Pulmonary artery endothelial cell (primary cell): ENCODE measurements at regions not wholly inside any gene's neighbourhood (a gene's known extent, or its start where the extent isn't known, plus 50 kb on each side); places are given as distances from the start of the nearest gene placed in this dataset.
"Not testable (repeated sequence)": the region's sequence is repeated elsewhere in the genome, so short reads cannot be mapped to it uniquely, and the experiment has no call there.

Source experiments
- DNase-seq: peaks from one replicate; pipeline ENCODE4 v3.0.0-alpha.2; 2011; ENCODE audit warnings: low read depth, low spot score

- no peak for DNase-seq
These were observed 125.7 kb downstream of the ZNF608 start for GRCh38 chr5:124620743-124621142.

DNA sequence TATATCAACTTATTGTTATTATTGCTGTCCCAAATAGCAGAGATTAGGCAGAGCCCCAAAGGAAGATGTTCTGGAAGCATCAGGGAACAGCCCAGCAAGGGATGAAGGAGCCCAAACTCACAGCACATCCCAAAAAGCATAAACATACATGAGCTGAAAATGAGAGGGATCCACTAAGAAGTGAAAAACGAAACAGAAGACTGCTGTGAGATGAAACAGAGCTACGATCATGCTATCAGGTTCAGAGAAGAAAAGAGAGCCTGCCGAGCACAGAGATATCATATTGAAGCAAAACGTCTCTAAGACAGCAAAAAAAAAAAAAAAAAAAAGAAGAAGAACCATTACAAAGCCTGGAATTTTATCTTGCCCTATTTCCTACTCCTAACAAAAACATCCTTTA, 127.3 kb downstream of the ZNF608 start:
- no peak for DNase-seq

DNA sequence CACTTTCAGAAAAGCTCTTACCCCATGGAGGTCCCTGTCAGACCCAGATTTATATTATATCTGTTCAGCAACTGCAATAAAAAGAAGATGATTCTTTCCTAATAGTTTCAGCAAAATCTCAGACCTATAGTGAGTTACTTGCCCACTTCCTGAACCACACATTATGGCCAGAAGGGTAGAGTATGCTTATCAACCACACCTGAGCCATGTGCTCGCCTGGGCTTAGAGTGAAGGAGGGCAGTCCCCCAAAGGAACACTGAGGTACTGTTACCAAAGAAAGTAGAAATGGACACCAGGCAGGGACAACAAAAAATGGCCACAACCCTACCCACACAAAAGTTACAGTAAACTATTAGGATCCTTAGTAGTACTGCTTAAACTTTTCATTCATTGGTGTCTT, 128.7 kb downstream of the ZNF608 start:
- no peak for DNase-seq

GRCh38 chr5:124614836-124615385, 131.5 kb downstream of the ZNF608 start:
- no peak for DNase-seq

DNA sequence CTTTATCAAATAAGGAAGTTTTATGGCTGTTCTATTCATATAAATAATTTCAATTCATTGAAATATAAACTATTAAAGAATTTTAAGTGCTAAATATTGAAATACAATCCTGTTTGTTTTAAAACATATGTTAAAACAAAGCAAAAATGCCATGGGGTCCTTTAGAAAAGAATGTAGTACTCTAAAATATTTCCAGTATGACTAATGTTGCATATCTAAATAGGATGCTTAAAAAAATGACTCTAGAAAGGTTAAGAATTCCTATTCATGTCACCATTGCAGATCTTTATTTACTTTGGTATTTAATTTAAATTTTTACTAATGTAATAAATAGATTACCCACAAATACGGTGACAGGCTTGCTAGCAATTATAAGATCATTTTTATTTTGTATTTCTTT, 132.3 kb downstream of the ZNF608 start:
- DNase-seq, result no peak

- no peak for DNase-seq
These were observed 133.0 kb downstream of the ZNF608 start for GRCh38 chr5:124613273-124613953.

- DNase-seq, result no peak
These were observed 134.4 kb downstream of the ZNF608 start for GRCh38 chr5:124612023-124612422.

DNA sequence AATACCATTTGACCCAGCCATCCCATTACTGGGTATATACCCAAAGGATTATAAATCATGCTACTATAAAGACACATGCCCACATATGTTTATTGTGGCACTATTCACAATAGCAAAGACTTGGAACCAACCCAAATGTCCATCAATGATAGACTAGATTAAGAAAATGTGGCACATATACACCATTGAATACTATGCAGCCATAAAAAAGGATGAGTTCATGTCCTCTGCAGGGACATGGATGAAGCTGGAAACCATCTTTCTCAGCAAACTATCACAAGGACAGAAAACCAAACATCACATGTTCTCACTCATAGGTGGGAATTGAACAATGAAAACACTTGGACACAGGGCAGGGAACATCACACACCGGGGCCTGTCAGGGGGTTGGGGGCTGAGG, 135.2 kb downstream of the ZNF608 start:
- not testable (repeated sequence) for DNase-seq

DNA sequence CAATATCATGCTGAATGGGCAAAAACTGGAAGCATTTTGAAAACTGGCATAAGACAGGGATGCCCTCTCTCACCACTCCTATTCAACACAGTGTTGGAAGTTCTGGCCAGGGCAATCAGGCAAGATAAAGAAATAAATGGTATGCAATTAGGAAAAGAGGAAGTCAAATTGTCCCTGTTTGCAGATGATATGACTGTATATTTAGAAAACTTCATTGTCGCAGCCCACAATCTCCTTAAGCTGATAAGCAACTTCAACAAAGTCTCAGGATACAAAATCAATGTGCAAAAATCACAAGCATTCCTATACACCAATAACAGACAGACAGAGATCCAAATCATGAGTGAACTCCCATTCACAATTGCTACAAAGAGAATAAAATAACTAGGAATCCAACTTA, 136.8 kb downstream of the ZNF608 start:
- not testable (repeated sequence) for DNase-seq

DNA sequence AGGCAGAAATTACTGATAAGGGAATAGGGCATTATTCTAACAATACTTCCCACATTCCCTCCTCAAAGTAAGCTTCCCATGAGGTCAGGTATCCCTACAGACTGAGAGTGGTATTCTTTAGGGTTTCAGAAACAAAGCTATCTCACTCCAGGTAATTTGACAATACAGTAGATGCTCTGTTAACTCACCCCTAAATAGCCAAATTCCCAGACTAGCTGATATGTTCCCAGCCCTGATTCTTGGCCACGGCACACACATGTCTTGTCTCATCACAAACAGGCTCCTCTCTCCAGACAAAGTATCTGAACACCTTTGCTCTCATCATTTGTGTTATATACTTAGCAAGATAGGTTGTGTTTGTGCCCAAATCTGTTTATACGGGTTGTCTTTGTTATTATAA, 139.9 kb downstream of the ZNF608 start:
- DNase-seq, result no peak

DNA sequence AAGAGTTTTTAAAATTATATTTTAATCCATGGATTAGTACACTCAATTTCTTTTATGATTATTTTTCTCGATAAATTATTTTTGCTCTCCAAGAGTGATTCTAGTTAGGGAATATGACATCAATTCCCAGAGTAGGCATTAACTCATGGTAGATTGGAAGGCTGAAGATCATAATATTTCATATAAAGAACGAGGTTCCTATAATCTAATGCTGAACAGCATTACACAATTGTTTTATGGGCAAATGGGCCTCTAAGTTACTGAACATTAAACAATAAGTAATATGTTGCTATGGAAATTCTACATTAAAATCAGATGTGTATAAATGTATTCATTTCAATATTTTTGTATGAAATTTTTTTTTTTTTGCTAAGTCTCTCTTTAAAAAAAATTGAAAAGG, 140.3 kb downstream of the ZNF608 start:
- DNase-seq, result no peak

DNA sequence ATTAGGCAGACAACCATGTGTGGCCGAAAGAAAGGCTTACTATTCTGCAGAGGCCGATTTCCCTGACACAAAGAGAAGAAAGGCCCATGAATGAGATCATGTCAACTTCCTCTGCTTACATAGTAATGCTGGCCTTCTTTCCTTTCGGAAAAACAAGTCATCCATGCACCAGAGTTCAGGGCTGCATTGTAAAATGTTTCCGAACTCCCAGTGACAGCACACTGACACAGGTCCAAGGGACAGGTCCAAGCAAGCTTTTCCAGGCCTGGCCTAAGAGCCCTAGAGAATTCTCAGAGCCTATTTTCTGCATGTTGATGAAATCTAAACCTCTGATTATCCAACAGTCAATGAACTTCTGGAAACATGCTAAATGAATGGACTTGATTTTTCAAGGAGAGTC, 140.9 kb downstream of the ZNF608 start:
- DNase-seq, result peak; percentile 89

DNA sequence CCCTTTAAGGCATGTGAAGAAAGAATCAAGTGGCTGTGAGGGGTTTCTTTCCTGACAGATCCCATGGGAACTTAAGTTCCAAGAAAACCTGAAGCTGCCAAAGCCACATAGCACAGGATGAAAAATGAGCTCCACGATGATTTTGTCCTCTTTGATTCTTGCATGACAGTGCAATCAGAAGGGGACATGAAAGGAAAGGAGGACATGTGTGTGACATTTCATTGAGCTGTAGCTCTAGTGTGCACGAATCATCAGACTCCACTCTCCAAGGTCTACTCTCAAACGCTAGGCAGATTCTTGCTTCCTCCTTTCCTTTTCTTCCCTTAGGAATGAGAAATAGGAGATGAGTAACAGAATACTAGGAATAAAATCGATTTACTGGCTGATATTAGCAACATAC, 142.0 kb downstream of the ZNF608 start:
- no peak for DNase-seq

GRCh38 chr5:124602925-124603650, 143.4 kb downstream of the ZNF608 start:
- DNase-seq, result no peak

GRCh38 chr5:124599028-124599973, 147.1 kb downstream of the ZNF608 start:
- peak; percentile 95 for DNase-seq

- DNase-seq, result peak; percentile 85
These were observed 149.6 kb downstream of the ZNF608 start for GRCh38 chr5:124596595-124597421.

DNA sequence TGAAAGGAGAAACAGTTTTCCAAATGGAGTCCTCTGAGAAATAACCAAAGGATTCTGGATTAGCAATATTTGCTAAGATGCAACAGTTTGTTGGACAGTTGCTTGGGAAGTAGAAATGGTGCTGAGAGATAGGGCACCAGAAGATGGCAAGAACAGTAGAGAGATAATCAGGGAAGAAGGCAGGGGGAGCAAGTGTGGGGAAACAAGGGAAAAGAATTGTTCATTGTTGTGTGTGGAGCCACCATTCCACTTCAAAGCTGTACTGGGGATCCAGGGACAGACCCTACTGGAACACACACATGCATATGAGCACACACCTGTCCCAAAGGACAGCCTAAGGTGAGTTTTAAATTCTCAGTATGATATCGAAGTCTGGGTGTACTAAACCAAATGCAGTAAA, 152.5 kb downstream of the ZNF608 start:
- DNase-seq, result no peak

GRCh38 chr5:124592891-124593290, 153.5 kb downstream of the ZNF608 start:
- no peak for DNase-seq

GRCh38 chr5:124591583-124591982, 154.9 kb downstream of the ZNF608 start:
- DNase-seq, result no peak

DNA sequence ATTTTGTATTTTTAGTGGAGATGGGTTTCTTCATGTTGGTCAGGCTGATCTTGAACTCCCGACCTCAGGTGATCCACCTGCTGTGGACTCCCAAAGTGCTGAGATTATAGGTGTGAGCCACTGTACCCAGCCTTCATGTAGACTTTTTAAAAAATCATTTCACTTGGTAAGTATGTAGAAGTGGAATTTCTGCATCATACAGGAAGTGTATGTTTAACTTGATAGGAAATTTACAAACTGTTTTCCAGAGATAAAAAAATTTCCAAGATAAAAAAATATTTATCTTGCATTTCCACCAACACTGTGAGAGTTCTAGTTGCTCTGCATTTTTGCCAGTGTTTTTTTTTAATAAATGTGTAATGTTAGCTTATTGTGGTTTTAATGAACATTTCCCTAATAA, 155.8 kb downstream of the ZNF608 start:
- no peak for DNase-seq

- DNase-seq, result no peak
These were observed 159.2 kb downstream of the ZNF608 start for GRCh38 chr5:124587280-124587679.
